Skeletal muscle tissue (tissue), 3 donors: ENCODE measurements at regions not wholly inside any gene's neighbourhood (a gene's known extent, or its start where the extent isn't known, plus 50 kb on each side); places are given as distances from the start of the nearest gene placed in this dataset.
"Not testable (repeated sequence)": the region's sequence is repeated elsewhere in the genome, so short reads cannot be mapped to it uniquely, and the experiment has no call there.

Experiments used
- H3K27ac ChIP-seq: one replicate; pipeline ENCODE4 v1.7.0; 2013; ENCODE audit warnings: mild to moderate bottlenecking, low read depth, low read length, inconsistent platforms
- H3K27me3 ChIP-seq, 3 donors: one replicate each; pipeline ENCODE4 v1.7.0; 2013; ENCODE audit warnings: low read length in 3 of 3; ENCODE audit not compliant: control insufficient read depth in 3 of 3, insufficient read depth in 3 of 3
- H3K36me3 ChIP-seq, 3 donors: one replicate each; pipeline ENCODE4 v1.7.0; 2013; ENCODE audit warnings: low read length in 3 of 3; ENCODE audit not compliant: control insufficient read depth in 3 of 3, insufficient read depth in 3 of 3
- H3K4me1 ChIP-seq, 3 donors: one replicate each; pipeline ENCODE4 v1.7.0; 2013; ENCODE audit warnings: low read length in 3 of 3, mild to moderate bottlenecking in 3 of 3; ENCODE audit not compliant: control insufficient read depth in 3 of 3, insufficient read depth in 3 of 3
- H3K4me3 ChIP-seq, 3 donors: one replicate each; pipeline ENCODE4 v1.7.0; 2013; ENCODE audit warnings: low read length in 3 of 3
- H3K9ac ChIP-seq, 3 donors: one replicate each; pipeline ENCODE4 v1.7.0; 2013; ENCODE audit warnings: low read length in 3 of 3, mild to moderate bottlenecking in 3 of 3, moderate library complexity in 2 of 3, low read depth in 1 of 3
- H3K9me3 ChIP-seq, 3 donors: one replicate each; pipeline ENCODE4 v1.7.0; 2013; ENCODE audit warnings: low read length in 3 of 3; ENCODE audit not compliant: control insufficient read depth in 3 of 3
- donor health status: Osteomylitis.

- Histone ChIP-seq H3K9ac (no peak overlapping the region), H3K27me3 (no peaks in the 10 kb centered on the region), H3K36me3 (no peaks in the 10 kb centered on the region)
These were observed 1100.6 kb upstream of the CITED2 start for GRCh38 chr6:140475086-140475485.

GRCh38 chr6:140464720-140465119, 1090.3 kb upstream of the CITED2 start:
- Histone ChIP-seq H3K9ac (no peak overlapping the region), H3K4me1 (peaks cover 0 to 3% (median 3%) of the 10 kb centered on the region in 3 donors), H3K4me3 (no peak overlapping the region), H3K27ac (no peak overlapping the region), H3K27me3 (no peaks in the 10 kb centered on the region), H3K9me3 (peaks cover 0 to 4% (median 0%) of the 10 kb centered on the region in 3 donors), H3K36me3 (no peaks in the 10 kb centered on the region)

More at GRCh38 chr6:140475086-140475485, 1100.6 kb upstream of the CITED2 start:
- no peaks in the 10 kb centered on the region for H3K9me3 ChIP-seq
- H3K4me1 ChIP-seq = no peaks in the 10 kb centered on the region
- no peak overlapping the region for H3K27ac ChIP-seq
- H3K4me3 ChIP-seq = no peak overlapping the region

GRCh38 chr6:140463312-140463710, 1088.9 kb upstream of the CITED2 start:
- Histone ChIP-seq H3K27me3 (no peaks in the 10 kb centered on the region), H3K9me3 (peaks cover 0 to 4% (median 0%) of the 10 kb centered on the region in 3 donors), H3K4me1 (peaks cover 0 to 3% (median 3%) of the 10 kb centered on the region in 3 donors), H3K36me3 (no peaks in the 10 kb centered on the region), H3K9ac (no peak overlapping the region), H3K4me3 (no peak overlapping the region), H3K27ac (peak overlapping the region; percentile 60)

GRCh38 chr6:140462453-140463311, 1088.2 kb upstream of the CITED2 start:
- Histone ChIP-seq H3K27me3 (no peaks in the 10 kb centered on the region), H3K4me3 (no peak overlapping the region), H3K9ac (no peak overlapping the region), H3K36me3 (no peaks in the 10 kb centered on the region), H3K9me3 (peaks cover 0 to 4% (median 0%) of the 10 kb centered on the region in 3 donors), H3K27ac (peak overlapping the region; percentile 60), H3K4me1 (peaks cover 0 to 3% (median 3%) of the 10 kb centered on the region in 3 donors)

GRCh38 chr6:140462076-140462452, 1087.6 kb upstream of the CITED2 start:
- H3K9ac ChIP-seq = no peak overlapping the region
- no peak overlapping the region for H3K27ac ChIP-seq

GRCh38 chr6:140460267-140460666, 1085.8 kb upstream of the CITED2 start:
- H3K4me1 ChIP-seq = peaks cover 0 to 3% (median 3%) of the 10 kb centered on the region in 3 donors
- no peaks in the 10 kb centered on the region for H3K27me3 ChIP-seq
- H3K36me3 ChIP-seq = no peaks in the 10 kb centered on the region
- H3K4me3 ChIP-seq = no peak overlapping the region
- no peak overlapping the region for H3K9ac ChIP-seq
- H3K9me3 ChIP-seq = no peaks in the 10 kb centered on the region
- H3K27ac ChIP-seq = no peak overlapping the region

More at GRCh38 chr6:140462076-140462452, 1087.6 kb upstream of the CITED2 start:
- Histone ChIP-seq H3K9me3 (peaks cover 0 to 4% (median 0%) of the 10 kb centered on the region in 3 donors), H3K27me3 (no peaks in the 10 kb centered on the region), H3K36me3 (no peaks in the 10 kb centered on the region), H3K4me1 (peaks cover 0 to 3% (median 3%) of the 10 kb centered on the region in 3 donors), H3K4me3 (no peak overlapping the region)

- Histone ChIP-seq H3K27me3 (no peaks in the 10 kb centered on the region), H3K36me3 (no peaks in the 10 kb centered on the region), H3K4me3 (no peak overlapping the region), H3K9me3 (no peaks in the 10 kb centered on the region), H3K4me1 (peaks cover 0 to 3% (median 3%) of the 10 kb centered on the region in 3 donors), H3K27ac (no peak overlapping the region), H3K9ac (no peak overlapping the region)
These were observed 1084.8 kb upstream of the CITED2 start for GRCh38 chr6:140459209-140459608.

- no peak overlapping the region for H3K9ac ChIP-seq
These were observed 1071.8 kb upstream of the CITED2 start for GRCh38 chr6:140446241-140446640.

GRCh38 chr6:140445474-140446004, 1071.1 kb upstream of the CITED2 start:
- Histone ChIP-seq H3K36me3 (no peaks in the 10 kb centered on the region), H3K9me3 (no peaks in the 10 kb centered on the region), H3K9ac (no peak overlapping the region), H3K4me3 (no peak overlapping the region), H3K27ac (no peak overlapping the region), H3K27me3 (no peaks in the 10 kb centered on the region), H3K4me1 (peaks cover 2 to 4% (median 4%) of the 10 kb centered on the region in 3 donors)

More at GRCh38 chr6:140446241-140446640, 1071.8 kb upstream of the CITED2 start:
- H3K4me3 ChIP-seq = no peak overlapping the region
- H3K9me3 ChIP-seq = no peaks in the 10 kb centered on the region
- H3K27me3 ChIP-seq = no peaks in the 10 kb centered on the region
- no peaks in the 10 kb centered on the region for H3K36me3 ChIP-seq
- H3K27ac ChIP-seq = no peak overlapping the region
- peaks cover 0 to 2% (median 0%) of the 10 kb centered on the region in 3 donors for H3K4me1 ChIP-seq

- H3K4me3 ChIP-seq, H3K9me3 ChIP-seq, H3K4me1 ChIP-seq, H3K36me3 ChIP-seq, H3K27me3 ChIP-seq, H3K27ac ChIP-seq, H3K9ac ChIP-seq: not testable (repeated sequence)
These were observed 1068.7 kb upstream of the CITED2 start for GRCh38 chr6:140443112-140443511.
